ENCODE measurements at regions not wholly inside any gene's neighbourhood (a gene's known extent, or its start where the extent isn't known, plus 50 kb on each side); places are given as distances from the start of the nearest gene placed in this dataset.

GRCh38 chr1:106912131-106912530 lies 144.3 kb upstream of the PRMT6 start:
- TF ChIP-seq POLR2AphosphoS5 (IDR thresholded peaks at IDR 0.05; ENCODE audit: insufficient read depth, low read depth, low read length) (no peak), POLR2A (IDR thresholded peaks at IDR 0.05; ENCODE audit: low read depth, low read length) (no peak), CTCF (IDR thresholded peaks at IDR 0.05; ENCODE audit: extremely low read depth in 1 of 2, insufficient read depth in 1 of 2, low read depth in 1 of 2, low read length in 2 of 2) (no peak), EZH2 (IDR thresholded peaks at IDR 0.05; ENCODE audit: borderline replicate concordance, low read depth, low read length, severe bottlenecking) (no peak), MYC (IDR thresholded peaks at IDR 0.05; ENCODE audit: low read depth, low read length) (no peak), GATA2 (IDR thresholded peaks at IDR 0.05; ENCODE audit: insufficient read depth, insufficient read length, low read depth, low read length) (no peak)

All from endothelial cell of umbilical vein (primary cell).